ENCODE measurements at regions not wholly inside any gene's neighbourhood (a gene's known extent, or its start where the extent isn't known, plus 50 kb on each side); places are given as distances from the start of the nearest gene placed in this dataset.

- FAIRE-seq = peak; percentile 52
These were observed 216.2 kb downstream of the TTC8 start for GRCh38 chr14:89040460-89041256.

GRCh38 chr14:89041257-89041582, 216.8 kb downstream of the TTC8 start:
- TF ChIP-seq POLR2A (IDR thresholded peaks at IDR 0.05; ENCODE audit: low read depth, low read length) = no peak
- DNase-seq (ENCODE audit: insufficient read length, low spot score) (no peak), FAIRE-seq (no peak)

More at GRCh38 chr14:89040460-89041256, 216.2 kb downstream of the TTC8 start:
- TF ChIP-seq POLR2A (IDR thresholded peaks at IDR 0.05; ENCODE audit: low read depth, low read length) = no peak
- peak; percentile 67 for DNase-seq (ENCODE audit: insufficient read length, low spot score)

DNA sequence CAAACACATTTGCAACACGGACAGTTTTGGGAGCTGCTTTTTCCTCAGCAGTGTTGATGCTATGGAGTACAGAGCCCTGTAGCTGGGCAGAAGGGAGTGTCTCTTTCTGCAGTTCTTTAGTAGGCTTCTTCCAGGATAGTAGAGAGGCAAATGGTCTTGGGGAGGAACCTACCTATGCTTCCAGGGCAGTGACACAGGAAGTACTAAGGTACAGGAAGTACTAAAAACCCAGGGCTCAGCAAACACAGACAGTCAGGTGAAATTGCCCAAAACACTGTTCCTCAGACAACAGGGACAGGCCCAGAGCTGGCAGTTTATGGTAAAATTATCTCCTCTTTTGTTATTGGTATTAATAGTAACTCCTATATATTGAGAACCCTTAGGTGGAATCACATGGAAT, 217.6 kb downstream of the TTC8 start:
- no peak for TF ChIP-seq POLR2A (IDR thresholded peaks at IDR 0.05; ENCODE audit: low read depth, low read length)
- DNase-seq (ENCODE audit: insufficient read length, low spot score) (no peak), FAIRE-seq (no peak)

DNA sequence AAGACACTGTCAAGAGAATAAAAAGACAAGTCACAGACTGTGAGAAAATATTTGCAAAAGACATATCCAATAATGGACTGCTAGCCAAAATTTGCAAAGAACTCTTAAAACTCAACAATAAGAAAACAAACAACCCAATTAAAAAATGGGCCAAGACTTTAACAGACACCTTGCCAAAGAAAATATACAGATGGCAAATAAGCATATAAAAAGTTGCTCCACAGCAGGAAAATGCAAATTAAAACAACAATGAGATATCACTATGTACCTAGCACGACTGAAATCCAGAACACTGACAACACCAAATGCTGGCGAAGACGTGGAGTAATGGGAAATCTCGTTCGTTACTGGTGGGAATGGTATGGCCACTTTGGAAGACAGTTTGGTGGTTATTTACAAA, 228.9 kb downstream of the TTC8 start:
- DNase-seq (ENCODE audit: insufficient read length, low spot score) (no peak), FAIRE-seq (no peak)
- no peak for TF ChIP-seq POLR2A (IDR thresholded peaks at IDR 0.05; ENCODE audit: low read depth, low read length)

- TF ChIP-seq POLR2A (IDR thresholded peaks at IDR 0.05; ENCODE audit: low read depth, low read length) = no peak
- no peak for FAIRE-seq
- no peak for DNase-seq (ENCODE audit: insufficient read length, low spot score)
These were observed 231.9 kb downstream of the TTC8 start for GRCh38 chr14:89056394-89056793.

DNA sequence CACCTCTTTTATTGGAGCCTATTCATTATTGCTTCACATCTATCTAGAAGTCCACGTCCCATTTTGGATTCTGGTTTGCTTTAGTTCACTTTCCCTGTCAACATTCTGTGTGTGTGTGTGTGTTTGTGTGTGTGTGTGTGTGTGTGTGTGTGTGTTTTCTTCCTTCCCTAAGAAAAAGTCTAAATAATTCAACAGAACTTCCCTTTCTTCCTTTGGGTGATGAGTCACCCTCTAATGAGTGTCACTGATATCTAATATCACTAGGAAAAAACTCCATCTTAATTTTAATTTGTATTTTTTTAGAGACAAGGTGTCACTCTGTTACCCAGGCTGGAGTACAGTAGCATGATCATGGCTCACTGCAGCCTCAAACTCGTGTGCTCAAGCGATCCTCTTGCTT, 234.2 kb downstream of the TTC8 start:
- no peak for FAIRE-seq
- DNase-seq (ENCODE audit: insufficient read length, low spot score) = no peak
- no peak for TF ChIP-seq POLR2A (IDR thresholded peaks at IDR 0.05; ENCODE audit: low read depth, low read length)

DNA sequence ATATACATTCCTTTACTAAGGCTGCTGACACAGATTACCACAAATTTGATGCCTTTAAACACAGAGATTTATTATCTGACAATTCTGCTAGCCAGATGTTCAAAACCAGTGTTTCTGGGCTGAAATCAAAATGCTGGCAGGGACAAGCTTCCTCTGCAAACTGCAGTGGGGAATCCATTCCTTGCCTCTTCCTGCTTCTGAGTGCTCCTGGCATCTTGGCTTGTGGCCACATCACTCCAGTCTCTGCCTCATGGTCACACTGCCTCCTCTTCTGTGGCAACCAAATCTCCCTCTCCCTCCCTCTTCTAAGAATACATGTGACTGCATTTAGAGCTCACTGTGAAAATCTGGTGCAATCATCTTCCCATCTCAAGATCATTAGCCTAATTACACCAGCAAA, 235.7 kb downstream of the TTC8 start:
- no peak for TF ChIP-seq POLR2A (IDR thresholded peaks at IDR 0.05; ENCODE audit: low read depth, low read length)
- DNase-seq (ENCODE audit: insufficient read length, low spot score) = no peak
- FAIRE-seq = no peak

- no peak for TF ChIP-seq POLR2A (IDR thresholded peaks at IDR 0.05; ENCODE audit: low read depth, low read length)
- no peak for DNase-seq (ENCODE audit: insufficient read length, low spot score)
- FAIRE-seq = no peak
These were observed 237.2 kb downstream of the TTC8 start for GRCh38 chr14:89061696-89062095.

DNA sequence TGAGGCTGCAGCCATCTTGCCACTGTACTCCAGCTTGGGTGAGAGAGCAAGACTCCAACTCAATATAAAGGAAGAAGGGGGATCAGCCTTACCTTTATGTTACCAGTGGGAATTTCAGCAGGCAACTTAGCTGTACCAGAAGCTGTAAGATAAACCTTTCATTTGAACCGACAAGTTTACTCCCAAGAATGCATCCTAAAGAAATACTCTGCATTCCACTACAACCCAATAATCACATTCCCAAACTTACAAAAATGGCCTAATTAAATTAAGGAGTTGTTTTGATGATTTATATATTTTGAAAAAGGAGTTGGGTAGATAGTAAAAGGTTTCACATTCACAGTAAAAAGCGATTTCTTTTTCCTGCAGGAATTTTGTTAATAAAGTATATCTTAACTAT, 241.4 kb downstream of the TTC8 start:
- DNase-seq (ENCODE audit: insufficient read length, low spot score) = no peak
- TF ChIP-seq POLR2A (IDR thresholded peaks at IDR 0.05; ENCODE audit: low read depth, low read length) = no peak
- FAIRE-seq = no peak

GRCh38 chr14:89067293-89067972, 243.0 kb downstream of the TTC8 start:
- TF ChIP-seq POLR2A (IDR thresholded peaks at IDR 0.05; ENCODE audit: low read depth, low read length) = no peak
- no peak for FAIRE-seq
- no peak for DNase-seq (ENCODE audit: insufficient read length, low spot score)

DNA sequence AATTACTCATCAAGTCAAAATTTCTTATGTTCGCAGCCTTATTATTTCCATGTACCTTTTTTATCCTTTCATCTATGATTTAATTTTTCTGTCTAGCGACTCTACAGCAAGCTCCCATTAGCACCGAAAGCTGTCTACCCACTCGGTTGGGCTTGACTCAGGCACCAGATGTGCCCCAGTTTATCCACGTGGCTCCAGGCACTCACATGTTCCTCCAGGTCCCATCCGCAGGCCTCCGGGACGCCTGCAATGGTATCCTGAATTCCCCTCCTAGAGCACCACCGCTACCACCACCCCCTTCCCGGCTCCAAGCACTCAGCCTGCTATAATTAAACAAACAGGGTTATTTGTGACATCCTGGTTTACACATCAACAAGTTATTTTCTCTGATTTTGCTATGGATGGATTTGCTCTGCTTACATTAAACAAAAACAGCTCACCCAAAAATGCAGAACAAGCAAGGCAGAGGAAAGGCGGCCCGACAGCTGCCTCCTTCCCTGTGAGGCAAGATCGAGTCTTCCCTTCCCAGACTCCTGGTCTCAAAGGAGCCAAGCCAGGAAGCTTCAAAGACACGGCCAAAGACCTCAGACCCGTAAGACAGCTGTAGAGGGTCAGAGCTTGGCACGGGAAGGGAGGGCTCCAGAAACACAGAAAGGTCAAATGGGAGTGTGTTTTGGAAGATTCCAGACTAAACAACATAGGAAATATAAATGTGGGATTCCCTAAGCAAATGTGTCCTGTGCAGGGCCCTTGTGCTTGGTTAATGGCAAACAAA, 253.8 kb downstream of the TTC8 start:
- no peak for TF ChIP-seq POLR2A (IDR thresholded peaks at IDR 0.05; ENCODE audit: low read depth, low read length)
- DNase-seq (ENCODE audit: insufficient read length, low spot score) = no peak
- FAIRE-seq = no peak

DNA sequence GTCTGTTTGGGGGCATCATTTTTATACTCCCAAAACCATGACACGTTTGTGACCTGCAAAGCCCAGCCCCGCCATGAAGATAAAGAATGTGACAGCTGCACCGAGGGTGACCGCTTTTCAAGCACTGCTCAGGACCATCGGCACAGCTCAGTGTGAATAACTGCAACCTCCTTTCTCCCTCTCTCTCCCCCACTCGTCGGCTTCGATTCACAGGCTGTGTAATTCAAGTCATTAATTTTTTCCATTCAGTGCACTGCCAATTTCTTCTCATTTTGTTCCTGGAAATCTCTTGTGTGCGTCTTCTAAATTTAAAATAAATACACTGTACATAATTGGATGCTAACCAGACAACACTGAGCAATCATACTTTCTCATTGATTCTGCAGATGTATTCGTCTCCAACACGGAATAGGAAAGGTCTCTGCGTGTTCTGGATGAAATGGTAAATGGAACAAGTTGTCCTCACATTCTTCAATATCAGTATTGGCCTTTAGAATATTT, 260.8 kb downstream of the TTC8 start:
- no peak for TF ChIP-seq POLR2A (IDR thresholded peaks at IDR 0.05; ENCODE audit: low read depth, low read length)
- DNase-seq (ENCODE audit: insufficient read length, low spot score) (no peak), FAIRE-seq (no peak)

GRCh38 chr14:89085737-89086382, 261.4 kb downstream of the TTC8 start:
- DNase-seq (ENCODE audit: insufficient read length, low spot score) (no peak), FAIRE-seq (no peak)
- no peak for TF ChIP-seq POLR2A (IDR thresholded peaks at IDR 0.05; ENCODE audit: low read depth, low read length)

DNA sequence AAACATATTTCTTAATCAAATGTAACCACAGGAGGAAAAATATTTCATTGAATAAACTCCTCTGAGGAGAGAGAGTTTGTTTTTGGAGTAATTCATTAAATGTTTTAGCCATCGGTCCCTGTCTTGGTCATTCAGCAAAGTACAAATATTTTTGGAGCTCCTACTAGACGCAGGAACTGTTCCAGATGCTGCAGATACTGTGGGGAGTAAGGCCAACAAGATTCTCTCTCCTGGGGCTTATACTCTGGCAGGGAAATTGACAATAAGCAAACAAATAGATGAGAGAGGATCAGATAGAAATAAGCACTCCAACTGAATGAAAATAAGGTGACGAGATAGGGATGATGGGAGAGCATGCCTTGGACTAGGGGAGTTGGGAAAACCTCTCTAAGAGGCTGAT, 264.1 kb downstream of the TTC8 start:
- no peak for TF ChIP-seq POLR2A (IDR thresholded peaks at IDR 0.05; ENCODE audit: low read depth, low read length)
- FAIRE-seq (no peak), DNase-seq (ENCODE audit: insufficient read length, low spot score) (no peak)
